GM12891 (cell line): ENCODE measurements at regions not wholly inside any gene's neighbourhood (a gene's known extent, or its start where the extent isn't known, plus 50 kb on each side); places are given as distances from the start of the nearest gene placed in this dataset.

Experiments used
- PAX5 ChIP-seq: IDR thresholded peaks from 2 replicates; pipeline ENCODE4 v1.6.1; 2011; ENCODE audit warnings: low read length, moderate library complexity, mild to moderate bottlenecking; ENCODE audit not compliant: insufficient read depth, severe bottlenecking
- POLR2A ChIP-seq: IDR thresholded peaks from 2 replicates; pipeline ENCODE4 v1.6.1; 2011; ENCODE audit warnings: low read depth, low read length, control low read depth
- POLR2AphosphoS5 ChIP-seq: IDR thresholded peaks from 2 replicates; pipeline ENCODE4 v1.6.1; 2011; ENCODE audit warnings: low read depth, low read length, control low read depth
- POU2F2 ChIP-seq: IDR thresholded peaks from 2 replicates; pipeline ENCODE4 v1.6.1; 2011; ENCODE audit warnings: low read depth, mild to moderate bottlenecking, control low read depth, low read length, moderate library complexity
- SPI1 ChIP-seq: IDR thresholded peaks from 2 replicates; pipeline ENCODE4 v1.6.1; 2011; ENCODE audit warnings: low read depth, low read length, control low read depth
- TAF1 ChIP-seq: IDR thresholded peaks from 2 replicates; pipeline ENCODE4 v1.6.1; 2011; ENCODE audit warnings: low read depth, low read length, control low read depth

GRCh38 chr12:115802767-115803166 is 474.7 kb downstream of the MED13L start:
- TF ChIP-seq POLR2A (no peak), POLR2AphosphoS5 (no peak), PAX5 (no peak), TAF1 (no peak), SPI1 (no peak), POU2F2 (no peak)
